DMS53 (cell line): ENCODE measurements at regions not wholly inside any gene's neighbourhood (a gene's known extent, or its start where the extent isn't known, plus 50 kb on each side); places are given as distances from the start of the nearest gene placed in this dataset.

ENCODE experiments used
- DNase-seq: peaks from one replicate; lab custom pipeline; 2025; lab: John Stamatoyannopoulos, UW

DNA sequence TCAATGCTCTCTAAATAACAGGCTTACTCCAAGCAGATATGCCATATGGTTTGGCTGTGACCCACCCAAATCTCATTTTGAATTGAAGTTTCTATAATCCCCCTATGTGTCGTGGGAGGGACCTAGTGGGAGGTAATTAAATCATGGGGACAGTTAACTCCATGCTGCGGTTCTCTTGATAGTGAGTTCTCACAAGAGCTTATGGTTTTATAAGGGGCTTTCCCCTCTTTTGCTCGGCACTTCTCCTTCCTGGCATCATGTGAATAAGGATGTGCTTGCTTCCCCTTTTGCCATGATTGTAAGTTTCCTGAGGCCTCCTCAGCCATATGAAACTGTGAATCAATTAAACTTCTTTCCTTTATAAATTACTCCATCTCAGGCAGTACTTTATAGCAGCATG lies 302.7 kb upstream of the ZC3H15 start:
- DNase-seq = no peak

DNA sequence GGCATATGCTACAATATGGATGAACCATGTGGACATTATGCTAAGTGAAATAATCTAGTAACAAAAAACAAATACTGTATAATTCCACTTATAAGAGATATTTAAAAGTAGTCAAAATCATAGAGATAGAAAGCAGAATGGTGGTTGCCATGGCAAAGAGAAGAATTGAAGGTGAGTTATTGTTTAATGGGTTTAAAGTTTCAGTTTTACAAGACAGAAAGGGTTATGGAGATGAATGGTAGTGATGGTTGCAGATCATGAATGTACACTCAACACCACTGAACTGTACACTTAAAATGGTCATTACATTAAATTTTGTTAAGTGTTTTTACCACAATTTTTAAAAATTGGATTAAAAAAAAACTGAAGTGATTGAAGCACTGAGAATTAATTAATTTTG lies 298.2 kb upstream of the ZC3H15 start:
- DNase-seq = no peak

DNA sequence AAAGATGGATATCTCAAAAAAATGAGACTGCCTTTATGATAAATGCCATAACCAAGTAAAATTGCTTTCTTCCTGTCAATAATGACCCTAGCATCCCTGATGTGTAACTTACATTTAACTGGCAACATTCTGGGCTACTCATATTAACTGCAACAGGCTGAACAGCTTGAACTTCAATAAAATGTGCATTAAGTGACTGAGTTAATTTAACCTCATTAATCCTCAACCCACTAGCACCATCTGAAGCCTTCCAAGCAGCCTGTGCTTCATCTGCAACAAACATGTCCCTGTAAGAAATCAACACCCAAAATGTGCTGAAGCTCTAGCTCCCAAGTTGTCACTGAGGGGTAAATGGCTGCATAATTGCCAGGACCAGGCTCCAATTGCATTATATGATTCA lies 296.2 kb upstream of the ZC3H15 start:
- DNase-seq = no peak

DNA sequence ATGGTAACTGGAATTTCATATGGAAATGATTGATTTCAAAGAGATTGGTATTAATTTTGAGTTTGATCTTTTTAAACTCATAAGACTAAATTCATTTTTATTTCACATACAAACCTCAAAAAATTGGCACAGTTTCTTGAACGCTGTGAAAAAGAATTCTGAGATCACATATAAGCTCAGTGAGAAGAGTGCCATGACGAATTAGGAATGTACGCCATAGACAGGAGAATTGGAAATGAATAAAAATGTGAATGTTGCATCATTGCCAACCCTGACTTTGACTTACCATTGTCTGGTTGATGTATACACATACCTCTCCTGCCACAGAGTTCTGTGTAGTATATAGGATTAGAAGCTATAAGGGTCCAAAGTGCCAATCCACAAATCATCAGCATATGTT lies 290.4 kb upstream of the ZC3H15 start:
- DNase-seq = no peak

DNA sequence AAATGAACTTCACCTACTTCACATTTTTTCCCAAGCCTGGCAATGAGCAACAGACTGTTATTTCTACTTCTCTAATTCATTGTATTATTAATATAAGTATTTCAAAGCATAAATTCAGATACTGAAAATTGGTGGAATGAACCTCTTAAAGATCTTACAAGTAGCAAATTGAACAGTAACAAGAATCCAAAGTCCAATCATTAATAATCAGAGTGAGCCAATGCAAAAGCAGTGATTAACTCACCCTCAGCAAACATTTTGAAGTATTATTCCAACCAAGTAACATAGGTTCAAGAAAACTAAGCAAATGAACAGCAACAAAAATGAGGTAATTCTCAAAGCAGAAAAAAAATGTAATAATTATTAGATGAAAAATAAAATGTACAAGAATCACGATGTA lies 288.1 kb upstream of the ZC3H15 start:
- no peak for DNase-seq

DNA sequence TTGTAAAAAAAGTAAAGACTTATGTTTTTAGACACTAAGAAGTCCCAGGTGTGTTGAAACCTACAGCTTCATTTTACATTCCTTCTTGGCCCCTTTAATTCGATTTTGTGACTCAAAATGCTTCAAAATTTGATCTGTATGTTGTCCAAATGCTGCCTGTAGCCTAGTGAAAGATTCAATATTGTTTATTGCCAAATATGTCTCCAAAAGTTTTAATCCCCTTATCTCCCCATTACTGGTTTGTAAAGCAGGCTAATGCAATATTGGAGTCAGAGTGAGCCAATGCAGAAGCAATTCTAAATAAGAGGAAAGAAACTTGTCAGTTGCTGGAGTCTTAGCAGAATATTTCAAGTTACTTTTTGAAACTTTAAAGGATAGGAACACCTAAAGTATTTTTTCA lies 287.0 kb upstream of the ZC3H15 start:
- DNase-seq = no peak

DNA sequence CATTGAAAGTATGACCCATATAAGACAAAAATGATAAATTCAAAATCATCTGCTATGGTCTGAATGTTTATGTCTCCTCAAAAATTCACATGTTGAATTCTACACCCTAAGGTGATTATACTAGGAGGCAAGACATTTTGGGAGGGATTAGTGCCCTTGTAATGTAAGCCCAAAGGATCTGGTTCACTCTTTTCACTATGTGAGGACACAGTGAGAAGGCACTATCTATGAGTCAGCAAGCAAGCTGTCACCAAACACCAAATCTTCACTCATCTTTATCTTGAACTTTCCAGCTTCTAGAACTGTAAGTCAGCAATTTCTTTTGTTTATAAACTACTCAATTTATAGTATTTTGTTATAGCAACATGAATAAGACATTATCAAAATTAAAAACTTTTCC lies 284.7 kb upstream of the ZC3H15 start:
- no peak for DNase-seq

DNA sequence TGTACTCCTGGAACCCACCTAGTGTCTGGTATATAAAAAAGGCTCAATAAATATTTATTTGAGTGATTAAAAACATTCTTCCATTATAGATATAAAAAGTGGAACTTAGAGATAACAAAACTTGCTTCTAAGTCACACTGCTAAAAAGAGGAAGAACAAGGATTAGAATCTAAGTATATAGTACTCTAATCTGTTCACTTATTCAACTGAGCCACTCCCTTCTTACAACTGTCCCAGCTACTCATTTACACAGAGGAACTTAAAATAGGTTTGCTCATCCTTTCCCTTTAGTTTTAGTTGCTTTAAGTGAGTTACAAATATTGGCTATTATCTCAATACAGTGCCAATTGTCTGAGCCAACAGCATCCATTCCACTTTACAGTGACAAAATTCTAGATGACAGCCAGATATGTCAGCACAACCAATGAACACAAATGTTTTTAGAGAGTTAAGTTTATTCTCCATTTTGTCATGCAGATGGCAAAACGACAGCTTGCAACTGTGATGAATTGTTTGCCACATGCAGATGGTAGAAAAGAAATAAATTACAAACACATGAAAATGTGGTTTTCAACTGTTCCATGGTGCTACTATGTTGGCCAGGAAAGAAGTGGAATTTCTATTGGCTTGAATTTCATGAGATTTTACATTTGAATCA lies 280.7 kb upstream of the ZC3H15 start:
- DNase-seq = no peak

DNA sequence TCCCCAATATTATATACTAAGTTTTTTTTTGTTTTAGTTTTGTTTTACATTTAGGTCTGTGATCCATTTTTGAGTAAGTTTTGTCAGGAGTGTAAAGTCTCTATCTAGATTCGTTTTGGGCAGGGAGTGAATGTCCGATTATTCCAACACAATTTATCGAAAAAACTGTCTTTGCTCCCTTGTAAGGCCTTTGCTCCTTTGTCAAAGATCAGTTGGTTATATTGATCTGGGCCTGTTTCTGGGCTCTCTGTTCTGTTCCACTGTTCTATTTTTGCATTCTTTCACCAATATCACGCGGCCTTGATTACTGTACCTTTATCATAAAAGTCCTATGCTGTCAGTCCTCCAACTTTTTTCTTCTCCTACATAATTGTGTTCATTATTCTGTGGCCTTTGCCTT lies 276.5 kb upstream of the ZC3H15 start:
- no peak for DNase-seq

DNA sequence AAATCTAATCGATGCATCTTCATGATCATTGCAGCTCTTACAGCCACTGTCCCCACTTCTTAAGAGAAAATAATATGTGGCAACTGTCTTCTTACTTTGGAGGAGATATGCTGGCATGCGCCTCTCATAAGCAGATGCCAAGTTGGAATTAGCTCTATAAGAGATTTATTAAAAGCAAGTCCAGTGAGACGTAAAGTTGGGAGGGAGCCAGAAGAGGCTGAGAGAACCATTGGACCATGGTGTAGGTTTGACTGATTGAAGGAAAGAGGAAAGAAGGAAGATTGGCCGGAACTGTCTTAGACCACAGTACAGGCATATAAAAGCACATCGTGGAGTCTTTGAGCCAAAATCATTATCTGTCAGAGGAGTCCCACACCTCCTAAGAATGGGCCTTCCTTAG lies 265.7 kb upstream of the ZC3H15 start:
- no peak for DNase-seq

DNA sequence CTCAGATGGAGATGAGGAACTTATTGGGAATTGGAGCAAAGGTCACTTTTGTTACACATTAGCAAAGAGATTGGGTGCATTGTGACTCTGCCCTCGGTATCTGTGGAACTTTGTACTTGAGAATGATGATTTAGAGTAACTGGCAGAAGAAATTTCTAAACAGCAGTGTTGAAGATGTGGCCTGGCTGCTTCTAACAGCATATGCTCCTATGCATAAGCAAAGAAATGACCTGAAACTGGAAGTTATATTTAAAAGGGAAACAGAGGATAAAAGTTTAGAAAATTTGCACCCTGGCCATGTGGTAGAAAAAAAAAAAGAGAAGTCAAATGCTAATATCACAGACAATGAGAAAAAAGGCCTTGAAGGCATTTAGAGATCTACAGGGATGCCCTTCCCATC lies 256.8 kb upstream of the ZC3H15 start:
- DNase-seq = no peak

DNA sequence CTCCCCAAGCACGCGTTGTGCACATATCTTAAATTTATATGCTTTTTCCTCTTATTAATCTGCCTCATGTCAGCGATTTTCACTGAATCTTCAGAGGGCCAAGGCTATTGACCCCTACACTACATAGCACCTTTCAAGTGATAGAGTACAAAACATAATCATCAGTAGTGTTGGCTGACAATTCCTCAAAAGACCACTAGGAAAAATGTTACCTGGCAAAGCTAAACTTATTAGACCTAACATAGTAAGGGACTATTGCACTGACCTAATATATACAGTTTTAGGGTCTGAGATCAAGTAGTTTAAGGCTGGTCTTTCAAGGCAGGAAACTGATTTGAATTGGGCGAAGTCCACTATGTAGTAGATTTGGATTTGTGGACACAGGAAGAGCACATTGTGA lies 244.2 kb upstream of the ZC3H15 start:
- peak; percentile 59 for DNase-seq

DNA sequence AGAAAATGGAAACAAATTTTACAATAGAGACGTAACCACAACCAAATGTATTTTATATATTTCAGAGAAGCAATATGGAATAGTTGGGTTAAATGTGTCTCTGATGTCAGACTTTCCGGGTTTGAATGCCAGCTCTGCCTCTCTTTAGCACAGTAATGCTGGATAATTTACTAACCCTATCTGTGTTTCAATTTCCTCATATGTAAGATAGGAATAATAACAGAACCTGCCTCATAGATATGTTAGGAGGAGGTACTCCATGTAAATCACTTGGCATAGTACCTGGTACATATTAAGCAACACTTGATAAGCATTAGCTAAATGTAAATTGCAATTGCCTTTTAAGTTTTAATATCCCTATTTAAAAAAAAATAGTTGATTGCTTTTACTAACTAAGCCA lies 231.3 kb upstream of the ZC3H15 start:
- no peak for DNase-seq

DNA sequence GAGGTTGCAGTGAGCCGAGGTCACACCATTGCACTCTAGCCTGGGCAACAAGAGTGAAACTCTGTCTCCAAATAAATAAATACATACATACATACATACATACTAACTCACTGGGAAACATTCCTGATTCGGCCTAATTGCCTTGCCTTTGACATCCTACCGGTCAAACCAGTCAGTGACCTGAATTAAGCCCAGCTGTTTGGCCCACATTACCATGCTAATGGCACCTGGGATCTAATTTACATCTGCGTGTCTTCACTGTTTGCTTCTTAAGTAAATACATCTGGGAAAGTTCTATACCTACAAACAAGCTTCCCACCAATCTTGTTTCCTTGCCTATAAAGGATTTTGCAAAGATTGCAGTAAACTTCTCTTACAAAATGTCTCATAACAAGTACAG lies 230.2 kb upstream of the ZC3H15 start:
- no peak for DNase-seq

DNA sequence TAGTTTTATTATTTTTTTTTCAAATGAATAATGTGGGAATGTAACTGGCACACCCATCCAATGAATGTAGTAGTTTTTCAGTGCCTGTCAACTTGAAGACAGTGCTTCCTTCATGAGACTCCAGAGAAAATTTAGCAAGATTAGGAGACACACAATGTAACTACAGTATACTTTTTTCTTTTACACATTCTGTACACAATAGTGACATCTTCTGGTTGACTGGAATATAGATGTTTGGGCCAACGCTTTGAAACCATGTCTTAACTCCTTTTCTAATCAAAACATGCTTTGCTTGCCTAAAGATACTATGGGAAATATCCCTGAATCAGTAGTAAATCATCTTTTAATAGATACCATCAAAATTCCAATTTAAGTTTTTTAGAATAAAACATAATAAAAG lies 229.5 kb upstream of the ZC3H15 start:
- peak; percentile 83 for DNase-seq

DNA sequence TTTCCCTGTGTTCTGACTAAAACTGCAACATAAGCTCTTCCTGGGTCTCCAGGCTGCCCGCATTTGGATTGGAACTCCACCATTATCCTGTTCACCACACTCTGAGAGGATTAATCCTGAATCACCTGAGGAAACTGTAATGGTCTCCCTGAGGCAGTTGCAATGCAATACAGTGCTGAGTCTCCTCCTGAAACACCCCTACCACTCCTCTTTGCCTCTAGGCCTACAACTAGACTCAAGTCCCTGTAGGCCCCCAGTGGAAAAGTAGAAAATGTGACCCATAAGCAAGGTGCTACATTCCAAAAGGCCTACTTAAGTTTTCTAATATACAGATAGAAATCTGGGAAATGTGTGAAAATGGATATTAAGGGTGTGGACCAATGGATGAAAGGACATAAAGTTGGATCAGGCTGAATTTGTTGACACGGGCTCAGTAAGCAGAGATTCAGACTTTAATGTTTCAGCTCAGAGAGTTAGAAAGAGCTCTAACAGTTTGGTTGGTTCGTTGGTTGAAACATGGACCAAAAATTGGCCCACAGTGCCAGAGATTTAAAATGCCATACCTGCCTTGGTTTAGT lies 222.3 kb upstream of the ZC3H15 start:
- DNase-seq = no peak

DNA sequence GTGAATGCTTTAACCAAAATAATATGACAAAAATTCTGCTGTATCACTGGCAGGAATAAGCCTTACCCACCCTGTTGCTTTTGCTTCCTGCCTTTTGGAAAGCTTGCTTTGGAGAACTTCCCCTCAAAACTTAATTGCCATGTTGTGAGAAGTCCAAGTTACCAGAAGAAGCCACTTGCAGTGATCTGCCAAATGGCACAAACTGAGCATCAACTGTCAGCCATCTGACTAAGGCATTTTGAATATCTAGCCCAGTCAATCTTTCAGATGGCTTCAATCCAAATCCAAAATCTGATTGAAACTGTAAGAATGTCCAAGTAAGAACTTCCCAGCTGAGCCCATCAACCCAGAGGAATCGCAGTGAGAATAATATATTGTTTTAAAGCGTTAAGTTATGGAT lies 216.5 kb upstream of the ZC3H15 start:
- DNase-seq = no peak

DNA sequence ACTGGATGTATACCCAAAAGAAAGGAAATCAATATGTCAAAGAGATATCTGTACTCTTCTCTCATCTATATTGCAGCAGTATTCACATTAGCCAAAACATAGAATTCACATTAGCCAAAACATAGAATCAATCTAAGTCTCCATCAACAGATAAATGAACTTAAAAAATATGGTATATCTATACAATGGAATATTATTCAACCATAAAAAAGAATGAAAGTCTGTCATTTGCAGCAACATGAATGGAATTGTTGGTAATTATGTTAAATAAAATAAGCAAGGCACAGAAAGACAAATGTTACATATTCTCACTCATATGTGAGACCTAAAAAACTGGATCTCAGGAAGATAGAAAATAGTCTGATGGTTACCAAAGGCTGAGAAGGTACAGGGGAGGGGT lies 212.1 kb upstream of the ZC3H15 start:
- DNase-seq = no peak

DNA sequence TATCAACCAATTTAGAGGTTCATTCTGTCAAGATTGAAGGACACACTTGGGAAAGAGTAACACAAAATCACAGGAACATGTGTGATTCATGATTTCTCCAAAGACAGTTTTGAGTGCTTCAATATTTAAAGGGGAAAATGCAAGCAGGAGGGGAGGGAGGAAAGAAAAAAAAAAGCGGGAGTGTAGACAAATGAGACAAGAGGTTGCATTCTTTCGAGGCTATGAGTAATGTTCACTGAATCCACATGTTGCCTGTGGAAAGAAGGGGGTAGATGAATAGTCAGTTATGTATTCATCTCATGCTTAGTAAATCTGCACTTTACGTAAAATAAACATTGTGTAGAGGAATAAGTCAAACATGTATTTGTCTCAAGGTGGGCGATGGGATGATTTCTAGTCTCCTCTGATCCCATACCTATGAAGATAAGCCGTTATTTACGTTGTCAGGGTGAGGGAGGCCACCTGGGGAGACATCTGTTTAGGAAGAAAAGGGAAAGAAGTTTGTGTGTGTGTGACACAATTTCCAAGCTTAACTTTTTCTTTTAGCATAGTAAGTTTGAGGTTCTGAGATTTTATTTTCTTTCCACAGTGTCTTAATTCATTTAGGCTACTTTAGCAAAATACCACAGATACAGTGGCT lies 211.0 kb upstream of the ZC3H15 start:
- DNase-seq = peak; percentile 16

DNA sequence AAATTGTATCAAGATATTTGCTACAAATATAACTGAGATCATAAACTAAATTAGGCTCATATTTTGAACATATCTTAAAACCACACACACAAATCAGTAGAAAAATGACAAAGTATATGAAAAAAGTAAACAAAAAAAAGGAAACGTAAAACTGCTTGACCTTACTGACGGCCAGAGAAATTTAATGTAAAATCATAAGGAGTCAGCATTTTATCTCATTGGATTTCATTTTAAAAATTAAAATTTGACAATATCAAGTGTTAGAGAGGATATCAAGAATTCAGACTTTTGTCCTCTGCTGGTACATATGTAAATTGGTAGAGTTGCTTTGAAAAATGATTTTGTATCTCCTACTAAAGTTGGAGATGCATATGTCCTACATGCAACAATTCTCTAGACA lies 209.2 kb upstream of the ZC3H15 start:
- DNase-seq = no peak

DNA sequence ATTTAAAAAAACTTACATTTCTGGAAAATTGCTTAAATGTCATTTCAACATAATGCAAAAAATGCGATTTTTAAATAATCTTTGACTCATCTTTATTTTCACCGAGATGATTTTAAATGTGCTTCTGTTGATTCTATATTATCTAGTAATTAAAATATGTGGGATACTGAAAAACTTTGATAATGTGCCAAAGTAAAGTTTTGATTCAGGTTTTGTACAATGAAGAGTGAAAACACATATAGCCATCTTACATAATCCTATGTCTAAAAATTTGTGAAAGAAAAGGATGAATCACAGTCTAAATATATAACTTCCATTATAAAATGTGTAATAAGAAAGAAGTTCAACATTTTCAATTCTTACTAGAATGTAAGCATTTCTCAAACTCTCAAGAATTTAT lies 204.3 kb upstream of the ZC3H15 start:
- no peak for DNase-seq

DNA sequence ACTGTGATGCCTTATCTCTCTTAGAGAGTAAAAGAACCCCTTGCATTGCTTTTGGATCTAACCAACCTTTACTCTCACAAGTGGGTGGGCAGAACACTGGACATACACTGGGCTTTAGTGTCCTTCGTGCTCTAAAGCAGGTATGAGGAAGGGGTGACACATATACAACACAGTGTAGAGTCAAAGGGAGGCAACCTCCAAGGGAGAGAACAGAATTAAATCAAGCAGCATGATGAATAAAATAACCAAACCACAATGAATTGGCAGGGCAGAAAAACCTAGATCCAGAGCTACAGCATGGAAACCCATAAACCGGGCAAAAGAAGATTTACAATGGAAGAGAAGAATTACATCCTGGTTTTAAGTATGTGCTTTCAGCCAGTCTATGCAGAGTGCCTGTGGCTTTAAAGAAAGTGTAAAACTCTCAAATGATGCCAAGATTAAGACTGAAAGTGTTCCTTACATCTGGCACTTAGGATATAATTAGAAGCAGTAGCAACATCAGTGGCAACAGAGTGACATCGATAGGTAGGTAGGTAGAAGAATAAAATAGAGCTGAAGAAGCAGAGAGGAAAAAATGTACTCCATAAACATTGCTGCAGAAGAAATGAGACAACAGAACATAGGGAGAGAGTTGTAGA lies 191.7 kb upstream of the ZC3H15 start:
- DNase-seq = no peak

DNA sequence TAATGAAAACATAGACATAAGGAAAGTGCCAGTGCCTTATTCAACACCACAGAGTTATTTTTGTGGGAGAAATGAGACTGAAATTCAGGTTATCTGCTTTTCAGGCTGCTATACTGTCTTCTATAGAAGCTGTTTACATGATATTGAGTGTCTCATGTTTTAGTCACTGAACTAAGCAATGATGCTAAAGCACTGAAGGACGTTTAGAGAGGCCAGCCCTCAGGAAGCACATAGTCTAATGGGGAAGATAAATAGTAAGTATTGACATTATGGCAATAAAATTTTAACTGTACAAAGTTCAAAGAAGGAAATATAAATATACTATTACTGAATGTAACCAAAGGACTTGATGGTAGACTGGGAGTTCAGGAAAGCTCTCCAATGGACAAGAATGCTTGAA lies 186.4 kb upstream of the ZC3H15 start:
- peak; percentile 55 for DNase-seq

DNA sequence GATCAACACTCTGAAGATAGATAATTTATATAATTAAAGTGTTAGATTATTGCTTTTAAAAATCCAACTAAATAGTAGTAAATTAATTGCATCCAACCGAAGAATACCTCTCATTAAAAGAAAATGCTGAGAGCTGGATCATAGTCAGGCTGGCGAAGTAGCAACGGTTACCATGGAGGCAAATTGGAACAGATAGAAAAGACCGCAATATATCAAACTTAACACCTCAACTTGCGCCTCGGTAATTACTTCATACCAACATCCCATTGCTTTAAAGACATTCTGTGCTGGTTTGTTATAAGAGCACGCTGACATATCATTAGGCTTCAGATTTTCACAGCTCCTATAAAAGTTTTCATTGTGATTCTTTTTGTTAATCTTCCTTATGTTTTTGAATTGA lies 183.8 kb upstream of the ZC3H15 start:
- DNase-seq = no peak
